ENCODE measurements at regions not wholly inside any gene's neighbourhood (a gene's known extent, or its start where the extent isn't known, plus 50 kb on each side); places are given as distances from the start of the nearest gene placed in this dataset.
"Not testable (repeated sequence)": the region's sequence is repeated elsewhere in the genome, so short reads cannot be mapped to it uniquely, and the experiment has no call there.

GRCh38 chr6:112464901-112465665, 118.0 kb downstream of the RFPL4B start:
- DNase-seq: no peak

- DNase-seq: no peak
These were observed 119.4 kb downstream of the RFPL4B start for GRCh38 chr6:112466373-112467151.

GRCh38 chr6:112468359-112468758, 121.2 kb downstream of the RFPL4B start:
- DNase-seq: no peak

- DNase-seq: no peak
These were observed 122.2 kb downstream of the RFPL4B start for GRCh38 chr6:112469306-112469705.

- no peak for DNase-seq
These were observed 123.2 kb downstream of the RFPL4B start for GRCh38 chr6:112470376-112470775.

- DNase-seq: no peak
These were observed 123.8 kb downstream of the RFPL4B start for GRCh38 chr6:112470950-112471349.

GRCh38 chr6:112475083-112475482, 128.0 kb downstream of the RFPL4B start:
- no peak for DNase-seq

- DNase-seq: no peak
These were observed 130.0 kb downstream of the RFPL4B start for GRCh38 chr6:112477125-112477524.

GRCh38 chr6:112478036-112478435, 130.9 kb downstream of the RFPL4B start:
- DNase-seq: no peak

- DNase-seq: not testable (repeated sequence)
These were observed 132.8 kb downstream of the RFPL4B start for GRCh38 chr6:112479975-112480374.

GRCh38 chr6:112480553-112480952, 133.4 kb downstream of the RFPL4B start:
- DNase-seq: no peak

GRCh38 chr6:112481211-112481610, 134.1 kb downstream of the RFPL4B start:
- DNase-seq: no peak

GRCh38 chr6:112482373-112482772, 135.2 kb downstream of the RFPL4B start:
- DNase-seq: no peak

- no peak for DNase-seq
These were observed 138.1 kb downstream of the RFPL4B start for GRCh38 chr6:112485120-112485826.

GRCh38 chr6:112485827-112486212, 138.7 kb downstream of the RFPL4B start:
- no peak for DNase-seq

GRCh38 chr6:112486454-112486853, 139.3 kb downstream of the RFPL4B start:
- no peak for DNase-seq

GRCh38 chr6:112488238-112488637, 141.1 kb downstream of the RFPL4B start:
- no peak for DNase-seq

- DNase-seq: peak; percentile 44
These were observed 154.6 kb downstream of the RFPL4B start for GRCh38 chr6:112501705-112502104.

GRCh38 chr6:112502351-112503090, 155.4 kb downstream of the RFPL4B start:
- no peak for DNase-seq

GRCh38 chr6:112503091-112503596, 156.0 kb downstream of the RFPL4B start:
- no peak for DNase-seq

GRCh38 chr6:112504621-112505020, 157.5 kb downstream of the RFPL4B start:
- no peak for DNase-seq

GRCh38 chr6:112511441-112511840, 164.3 kb downstream of the RFPL4B start:
- no peak for DNase-seq

- no peak for DNase-seq
These were observed 166.0 kb downstream of the RFPL4B start for GRCh38 chr6:112513175-112513574.
